SK-N-SH (cell line): ENCODE measurements at regions not wholly inside any gene's neighbourhood (a gene's known extent, or its start where the extent isn't known, plus 50 kb on each side); places are given as distances from the start of the nearest gene placed in this dataset.
A peak's percentile ranks its signal among the peaks of the same experiment; 100 is the strongest.

Experiments used
- EZH2phosphoT487 ChIP-seq: fragments of 200-600 bp; sonication (generic); IDR thresholded peaks from 2 replicates; pipeline ENCODE4 v1.6.1; 2017; ENCODE audit warnings: low read depth, mixed run types, mild to moderate bottlenecking, antibody characterized with exemption, moderate library complexity, borderline replicate concordance
- POLR2AphosphoS5 ChIP-seq: IDR thresholded peaks from 2 replicates; pipeline ENCODE4 v1.6.1; 2012; ENCODE audit warnings: low read depth, low read length
- REST ChIP-seq: IDR thresholded peaks from 2 replicates; pipeline ENCODE4 v1.6.1; 2012; ENCODE audit warnings: mild to moderate bottlenecking, low read depth, low read length, moderate library complexity
- TF ChIP-seq, protein P1 (sequence below): fragments of 200-600 bp; sonication (generic); IDR thresholded peaks from 2 replicates; pipeline ENCODE4 v1.6.1; 2017; ENCODE audit warnings: antibody characterized with exemption, mild to moderate bottlenecking, moderate library complexity

DNA sequence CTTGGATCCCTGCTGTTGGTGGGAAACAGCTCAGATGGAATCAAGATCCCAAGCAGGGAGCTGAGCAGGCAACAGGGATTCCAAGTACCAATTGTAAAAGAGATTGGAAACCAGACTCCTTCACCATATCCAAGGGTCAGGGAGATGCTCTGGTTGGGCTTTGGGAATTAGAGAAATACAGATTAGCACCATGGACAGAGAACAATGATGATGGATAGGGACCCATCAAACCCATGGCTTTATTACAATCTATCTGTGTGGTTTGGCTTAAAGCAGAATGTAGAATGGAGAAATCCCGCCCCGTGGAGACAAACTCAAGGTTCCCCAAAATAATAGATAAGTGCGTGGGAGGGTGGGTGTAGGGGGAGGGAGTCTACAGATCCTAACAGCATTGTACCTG, 120.7 kb upstream of the CSF3R start:
- TF ChIP-seq REST, result peak; percentile 85
- TF ChIP-seq EZH2phosphoT487, result no peak
- TF ChIP-seq, protein P1, sequence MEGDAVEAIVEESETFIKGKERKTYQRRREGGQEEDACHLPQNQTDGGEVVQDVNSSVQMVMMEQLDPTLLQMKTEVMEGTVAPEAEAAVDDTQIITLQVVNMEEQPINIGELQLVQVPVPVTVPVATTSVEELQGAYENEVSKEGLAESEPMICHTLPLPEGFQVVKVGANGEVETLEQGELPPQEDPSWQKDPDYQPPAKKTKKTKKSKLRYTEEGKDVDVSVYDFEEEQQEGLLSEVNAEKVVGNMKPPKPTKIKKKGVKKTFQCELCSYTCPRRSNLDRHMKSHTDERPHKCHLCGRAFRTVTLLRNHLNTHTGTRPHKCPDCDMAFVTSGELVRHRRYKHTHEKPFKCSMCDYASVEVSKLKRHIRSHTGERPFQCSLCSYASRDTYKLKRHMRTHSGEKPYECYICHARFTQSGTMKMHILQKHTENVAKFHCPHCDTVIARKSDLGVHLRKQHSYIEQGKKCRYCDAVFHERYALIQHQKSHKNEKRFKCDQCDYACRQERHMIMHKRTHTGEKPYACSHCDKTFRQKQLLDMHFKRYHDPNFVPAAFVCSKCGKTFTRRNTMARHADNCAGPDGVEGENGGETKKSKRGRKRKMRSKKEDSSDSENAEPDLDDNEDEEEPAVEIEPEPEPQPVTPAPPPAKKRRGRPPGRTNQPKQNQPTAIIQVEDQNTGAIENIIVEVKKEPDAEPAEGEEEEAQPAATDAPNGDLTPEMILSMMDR, result no peak
- TF ChIP-seq POLR2AphosphoS5, result no peak
